Cardiac fibroblast (primary cell): ENCODE measurements at regions not wholly inside any gene's neighbourhood (a gene's known extent, or its start where the extent isn't known, plus 50 kb on each side); places are given as distances from the start of the nearest gene placed in this dataset.
"Not testable (repeated sequence)": the region's sequence is repeated elsewhere in the genome, so short reads cannot be mapped to it uniquely, and the experiment has no call there.

Experiments
- DNase-seq, 2 donors: peaks; one replicate each; pipeline versions ENCODE4 v3.0.0 to v3.0.0-alpha.2; 2010; ENCODE audit warnings: low read depth in 2 of 2
- H3K4me3 ChIP-seq, 2 donors: replicated peaks in 1 of 2; 1 replicate in 1 of 2; 2 replicates in 1 of 2; pipeline ENCODE4 v1.5.1; 2011; ENCODE audit warnings: low read depth in 2 of 2, low read length in 2 of 2, mild to moderate bottlenecking in 2 of 2, moderate library complexity in 1 of 2
- CTCF ChIP-seq: IDR thresholded peaks from one replicate; pipeline ENCODE4 v1.5.1; 2011; ENCODE audit warnings: low read depth, mild to moderate bottlenecking, low read length, inconsistent platforms

- no peak for TF ChIP-seq CTCF
- no peak overlapping the region for H3K4me3 ChIP-seq
- no peak for DNase-seq
These were observed 1124.7 kb downstream of the DNAJB9 start for GRCh38 chr7:109694149-109695071.

GRCh38 chr7:109695419-109695818 lies 1125.7 kb downstream of the DNAJB9 start:
- no peak for DNase-seq
- no peak overlapping the region for H3K4me3 ChIP-seq
- TF ChIP-seq CTCF: no peak

GRCh38 chr7:109696723-109697122 lies 1127.0 kb downstream of the DNAJB9 start:
- no peak for TF ChIP-seq CTCF
- no peak overlapping the region for H3K4me3 ChIP-seq
- no peak for DNase-seq

- no peak overlapping the region for H3K4me3 ChIP-seq
- no peak for TF ChIP-seq CTCF
- DNase-seq: no peak
These were observed 1130.0 kb downstream of the DNAJB9 start for GRCh38 chr7:109699661-109700060.

GRCh38 chr7:109713366-109713765 lies 1143.7 kb downstream of the DNAJB9 start:
- TF ChIP-seq CTCF: no peak
- DNase-seq: no peak
- H3K4me3 ChIP-seq: no peak overlapping the region

- H3K4me3 ChIP-seq, DNase-seq: not testable (repeated sequence)
These were observed 1149.7 kb downstream of the DNAJB9 start for GRCh38 chr7:109719359-109719758.

GRCh38 chr7:109734601-109735000 lies 1164.9 kb downstream of the DNAJB9 start:
- TF ChIP-seq CTCF: no peak
- H3K4me3 ChIP-seq: no peak overlapping the region
- no peak for DNase-seq
